Tibial artery (tissue), 4 donors: ENCODE measurements at regions not wholly inside any gene's neighbourhood (a gene's known extent, or its start where the extent isn't known, plus 50 kb on each side); places are given as distances from the start of the nearest gene placed in this dataset.

Experiments
- DNase-seq, 2 donors: peaks; one replicate each; pipeline ENCODE4 v3.0.0-alpha.2; 2019
- H3K27ac ChIP-seq, 2 donors: fragments of 200-600 bp; sonication (generic) in 1 of 2; 1 replicate in 1 of 2; 2 replicates in 1 of 2; pipeline ENCODE4 v1.5.1; 2018 to 2019; ENCODE audit warnings: mild to moderate bottlenecking in 1 of 2
- H3K27me3 ChIP-seq, 2 donors: fragments of 200-600 bp; sonication (generic) in 1 of 2; one replicate each; pipeline versions ENCODE4 v1.5.1 to v1.6.0; 2016 to 2019
- H3K36me3 ChIP-seq, 3 donors: fragments of 200-600 bp; sonication (generic) in 2 of 3; one replicate each; pipeline ENCODE4 v1.5.1; 2016 to 2019; ENCODE audit warnings: mild to moderate bottlenecking in 2 of 3
- H3K4me1 ChIP-seq, 4 donors: fragments of 200-600 bp; sonication (generic) in 2 of 4; 1 replicate in 3 of 4; 2 replicates in 1 of 4; pipeline ENCODE4 v1.5.1; 2016 to 2019
- H3K4me3 ChIP-seq, 2 donors: fragments of 200-600 bp; sonication (generic) in 1 of 2; 1 replicate in 1 of 2; 2 replicates in 1 of 2; pipeline ENCODE4 v1.5.1; 2018 to 2019; ENCODE audit warnings: mild to moderate bottlenecking in 2 of 2
- H3K9me3 ChIP-seq, 3 donors: fragments of 200-600 bp; sonication (generic) in 1 of 3; one replicate each; pipeline ENCODE4 v1.5.1; 2016 to 2019
- CTCF ChIP-seq, 2 experiments: fragments of 200-600 bp in 1 of 2; fragments of 450-650 bp in 1 of 2; IDR thresholded peaks; one replicate each; pipeline ENCODE4 v1.5.1; 2017 to 2019; ENCODE audit warnings: antibody characterized with exemption in 2 of 2, mild to moderate bottlenecking in 1 of 2, moderate library complexity in 1 of 2
- intact Hi-C: fragments of 100-400 bp; cut with DNase I; formaldehyde crosslinking; loops from one replicate; pipeline ENCODE4 v1.15.0; 2023; ENCODE audit warnings: low total_unique reads

GRCh38 chr3:144045766-144046165, 74.1 kb downstream of the DIPK2A start:
- TF ChIP-seq CTCF (IDR thresholded peaks at IDR 0.05): no peak
- Histone ChIP-seq H3K4me3 (no peak overlapping the region), H3K36me3 (no peaks in the 10 kb centered on the region), H3K27me3 (no peaks in the 10 kb centered on the region), H3K4me1 (no peaks in the 10 kb centered on the region), H3K9me3 (no peaks in the 10 kb centered on the region), H3K27ac (no peak overlapping the region)
- intact Hi-C loops: no loop called here
- DNase-seq: no peak

- no peak for TF ChIP-seq CTCF (IDR thresholded peaks at IDR 0.05)
- Histone ChIP-seq H3K27me3 (no peaks in the 10 kb centered on the region), H3K27ac (no peak overlapping the region), H3K4me3 (no peak overlapping the region), H3K4me1 (peaks cover 0 to 12% (median 0%) of the 10 kb centered on the region in 4 donors), H3K36me3 (no peaks in the 10 kb centered on the region), H3K9me3 (no peaks in the 10 kb centered on the region)
- DNase-seq: no peak
- intact Hi-C loops: no loop called here
Measured at GRCh38 chr3:144049374-144049773, 77.8 kb downstream of the DIPK2A start.

- intact Hi-C loops: no loop called here
- TF ChIP-seq CTCF (IDR thresholded peaks at IDR 0.05): no peak
- H3K27me3 ChIP-seq: no peaks in the 10 kb centered on the region
- DNase-seq: no peak
- H3K27ac ChIP-seq: no peak overlapping the region
- no peak overlapping the region for H3K4me3 ChIP-seq
- H3K9me3 ChIP-seq: no peaks in the 10 kb centered on the region
- no peaks in the 10 kb centered on the region for H3K36me3 ChIP-seq
- peaks cover 0 to 18% (median 0%) of the 10 kb centered on the region in 4 donors for H3K4me1 ChIP-seq
Measured at GRCh38 chr3:144051211-144051610, 79.6 kb downstream of the DIPK2A start.

GRCh38 chr3:144052275-144052674, 80.7 kb downstream of the DIPK2A start:
- H3K36me3 ChIP-seq: no peaks in the 10 kb centered on the region
- H3K27me3 ChIP-seq: no peaks in the 10 kb centered on the region
- intact Hi-C loops: no loop called here
- H3K27ac ChIP-seq: no peak overlapping the region
- no peak for DNase-seq
- no peak for TF ChIP-seq CTCF (IDR thresholded peaks at IDR 0.05)
- peaks cover 0 to 18% (median 0%) of the 10 kb centered on the region in 4 donors for H3K4me1 ChIP-seq
- no peak overlapping the region for H3K4me3 ChIP-seq
- no peaks in the 10 kb centered on the region for H3K9me3 ChIP-seq

GRCh38 chr3:144053121-144053520, 81.5 kb downstream of the DIPK2A start:
- no peak for TF ChIP-seq CTCF (IDR thresholded peaks at IDR 0.05)
- intact Hi-C loops: no loop called here
- no peak for DNase-seq

GRCh38 chr3:144054766-144055165, 83.1 kb downstream of the DIPK2A start:
- Histone ChIP-seq H3K27ac (no peak overlapping the region), H3K36me3 (no peaks in the 10 kb centered on the region), H3K27me3 (no peaks in the 10 kb centered on the region), H3K4me3 (no peak overlapping the region), H3K4me1 (peaks cover 0 to 18% (median 0%) of the 10 kb centered on the region in 4 donors), H3K9me3 (no peaks in the 10 kb centered on the region)
- no peak for TF ChIP-seq CTCF (IDR thresholded peaks at IDR 0.05)
- no peak for DNase-seq
- intact Hi-C loops: no loop called here

More at GRCh38 chr3:144053121-144053520, 81.5 kb downstream of the DIPK2A start:
- no peak overlapping the region for H3K27ac ChIP-seq
- H3K36me3 ChIP-seq: no peaks in the 10 kb centered on the region
- H3K27me3 ChIP-seq: no peaks in the 10 kb centered on the region
- H3K9me3 ChIP-seq: no peaks in the 10 kb centered on the region
- H3K4me3 ChIP-seq: no peak overlapping the region
- peaks cover 0 to 18% (median 0%) of the 10 kb centered on the region in 4 donors for H3K4me1 ChIP-seq
